K562 (cell line): ENCODE measurements at regions not wholly inside any gene's neighbourhood (a gene's known extent, or its start where the extent isn't known, plus 50 kb on each side); places are given as distances from the start of the nearest gene placed in this dataset.

Experiments used
- ATAC-seq: fragments of 200-7000 bp; cut with Tn5 transposase; 3 replicates; pipeline ENCODE4 v1.9.1; 2020; ENCODE audit warnings: moderate library complexity
- BruUV-seq: library from RNA; stranded (reverse); fragments of 400-500 nt; replicated peaks from 2 replicates; lab custom pipeline; 2021; lab: Mats Ljungman, UMichigan
- CTCF ChIA-PET: fragments of 300-600 bp; formaldehyde crosslinking; extraction: SDS; loops from one replicate; lab custom pipeline; 2021; ENCODE audit warnings: low intra/inter-chr PET ratio; lab: Yijun Ruan, JAX
- POLR2A ChIA-PET: fragments of 300-600, 350-650 bp; sonication (Branson Sonifier 250); formaldehyde crosslinking; extraction: SDS; loops from one replicate; lab custom pipeline; 2021; ENCODE audit warnings: antibody characterized with exemption, inconsistent platforms; lab: Yijun Ruan, JAX
- DNase-seq, 4 experiments: peaks; one replicate each; pipeline versions ENCODE4 v3.0.0 to v3.0.0-alpha.2; 2011 to 2018; ENCODE audit warnings: low spot score in 3 of 4, mixed read lengths in 3 of 4; ENCODE audit errors: extremely low read depth in 1 of 4
- FAIRE-seq: peaks from 2 replicates; lab custom pipeline; 2011; peaks lifted over from hg19 to GRCh38; lab: Jason Lieb, UNC
- H2AFZ ChIP-seq: 2 replicates; pipeline ENCODE4 v1.6.0; 2011; ENCODE audit warnings: low read depth, low read length, control low read depth, inconsistent platforms
- H3K27ac ChIP-seq: fragments of 200-600 bp; 3 replicates; pipeline ENCODE4 v1.8.0; 2011; ENCODE audit warnings: low read depth, mild to moderate bottlenecking, control low read depth, inconsistent platforms, low read length, moderate library complexity, mixed read lengths; ENCODE audit errors: extremely low read depth
- H3K27me3 ChIP-seq, 2 experiments: fragments of 300-600 bp in 1 of 2; 2 replicates in 1 of 2; 3 replicates in 1 of 2; pipeline versions ENCODE4 v1.6.0 to v1.8.0; 2011; ENCODE audit warnings: inconsistent platforms in 2 of 2, low read length in 2 of 2, mild to moderate bottlenecking in 1 of 2, mixed read lengths in 1 of 2, moderate library complexity in 1 of 2; ENCODE audit not compliant: control insufficient read depth in 2 of 2, insufficient read depth in 2 of 2
- H3K36me3 ChIP-seq: fragments of 300-600 bp; 3 replicates; pipeline ENCODE4 v1.8.0; 2011; ENCODE audit warnings: mild to moderate bottlenecking, low read length, inconsistent platforms; ENCODE audit not compliant: control insufficient read depth, insufficient read depth
- H3K4me1 ChIP-seq, 2 experiments: fragments of 200-600 bp in 1 of 2; replicated peaks in 1 of 2; 2 replicates in 1 of 2; 3 replicates in 1 of 2; pipeline versions ENCODE4 v1.5.1 to v1.8.0; 2011; ENCODE audit warnings: inconsistent platforms in 2 of 2, low read length in 2 of 2, mild to moderate bottlenecking in 1 of 2, mixed read lengths in 1 of 2, moderate library complexity in 1 of 2; ENCODE audit not compliant: control insufficient read depth in 2 of 2, insufficient read depth in 2 of 2
- H3K4me2 ChIP-seq: 2 replicates; pipeline ENCODE4 v1.6.1; 2011; ENCODE audit warnings: low read length, control low read depth, inconsistent platforms, mixed read lengths; ENCODE audit not compliant: insufficient read depth
- H3K4me3 ChIP-seq: fragments of 200-600 bp; sonication (generic), shearing (Covaris generic); 2 replicates; pipeline ENCODE4 v1.5.1; 2016; ENCODE audit warnings: control low read depth, inconsistent platforms
- H3K79me2 ChIP-seq: fragments of 200-600 bp; 3 replicates; pipeline ENCODE4 v1.8.0; 2011; ENCODE audit warnings: low read length, inconsistent platforms; ENCODE audit not compliant: control insufficient read depth, insufficient read depth
- H3K9ac ChIP-seq, 2 experiments: 2 replicates each; pipeline versions ENCODE4 v1.6.0 to v1.6.1; 2011; ENCODE audit warnings: low read depth in 2 of 2, low read length in 2 of 2, control low read depth in 1 of 2, inconsistent platforms in 1 of 2, mild to moderate bottlenecking in 1 of 2, mixed read lengths in 1 of 2; ENCODE audit not compliant: insufficient read depth in 1 of 2
- H3K9me1 ChIP-seq: one replicate; pipeline ENCODE4 v1.6.0; 2011; ENCODE audit warnings: inconsistent platforms, mild to moderate bottlenecking, low read length, moderate library complexity; ENCODE audit not compliant: control insufficient read depth, insufficient read depth
- H3K9me3 ChIP-seq: replicated peaks from 2 replicates; pipeline ENCODE4 v1.5.1; 2011; ENCODE audit warnings: low read depth, low read length, inconsistent platforms; ENCODE audit not compliant: control insufficient read depth, insufficient read depth
- H4K20me1 ChIP-seq: replicated peaks from 2 replicates; pipeline ENCODE4 v1.6.1; 2011; ENCODE audit warnings: low read length, inconsistent platforms, mixed read lengths; ENCODE audit not compliant: control insufficient read depth, insufficient read depth
- CBFB ChIP-seq: sonication (generic); formaldehyde crosslinking; IDR thresholded peaks from 2 replicates; pipeline ENCODE4 v1.4.0; 2020; ENCODE audit warnings: mild to moderate bottlenecking, missing genetic modification reagents
- CTCF ChIP-seq, 3 experiments: IDR thresholded peaks in 2 of 3; conservative IDR thresholded peaks in 1 of 3; 2 replicates each; pipeline ENCODE4 v1.5.1; 2011 to 2012; ENCODE audit warnings: low read length in 3 of 3, mild to moderate bottlenecking in 3 of 3, control low read depth in 2 of 3, improper control_type of control experiment in 1 of 3, inconsistent platforms in 1 of 3, low read depth in 1 of 3, mixed read lengths in 1 of 3, moderate library complexity in 1 of 3; ENCODE audit not compliant: insufficient read depth in 2 of 3
- GATA2 ChIP-seq: sonication (generic); formaldehyde crosslinking; IDR thresholded peaks from 2 replicates; pipeline ENCODE4 v1.4.0; 2020; ENCODE audit warnings: mild to moderate bottlenecking, missing genetic modification reagents
- POLR2B ChIP-seq: fragments of 450-650 bp; IDR thresholded peaks from 2 replicates; pipeline ENCODE4 v1.6.1; 2018; ENCODE audit warnings: low read depth; ENCODE audit not compliant: partially characterized antibody
- SP1 ChIP-seq: sonication (generic); formaldehyde crosslinking; IDR thresholded peaks from 2 replicates; pipeline ENCODE4 v1.8.1; 2022; ENCODE audit warnings: mild to moderate bottlenecking, missing genetic modification reagents
- TCF7L2 ChIP-seq: fragments of 150-350 bp; IDR thresholded peaks from 2 replicates; pipeline ENCODE4 v1.6.1; 2016; ENCODE audit warnings: low read depth, mild to moderate bottlenecking, low read length, moderate library complexity
- TEAD4 ChIP-seq, 2 experiments: sonication (generic) in 1 of 2; formaldehyde crosslinking in 1 of 2; IDR thresholded peaks; 2 replicates each; pipeline versions ENCODE4 v1.6.1 to v1.8.0; 2012 to 2022; ENCODE audit warnings: borderline replicate concordance in 1 of 2, inconsistent platforms in 1 of 2, low read length in 1 of 2, mild to moderate bottlenecking in 1 of 2, missing genetic modification reagents in 1 of 2
- THRAP3 ChIP-seq: fragments of 450-650 bp; IDR thresholded peaks from 2 replicates; pipeline ENCODE4 v1.6.1; 2016; ENCODE audit warnings: mild to moderate bottlenecking, inconsistent platforms, borderline replicate concordance
- ZNF217 ChIP-seq: sonication (generic); formaldehyde crosslinking; IDR thresholded peaks from 2 replicates; pipeline ENCODE4 v1.8.0; 2022; ENCODE audit warnings: mild to moderate bottlenecking, missing genetic modification reagents
- ZNF408 ChIP-seq: fragments of 250-450 bp; sonication (Bioruptor Pico); IDR thresholded peaks from 2 replicates; pipeline ENCODE4 v1.4.0; 2020; ENCODE audit warnings: low read depth, mild to moderate bottlenecking, moderate library complexity
- ZZZ3 ChIP-seq: fragments of 450-650 bp; IDR thresholded peaks from 2 replicates; pipeline ENCODE4 v1.6.1; 2016; ENCODE audit warnings: antibody characterized with exemption, mild to moderate bottlenecking, moderate library complexity
- WGBS: fragments of 100-300 bp; shearing (Covaris generic); methylation state at CpG from one replicate; pipeline ENCODE4 v1.1.6; 2016; ENCODE audit warnings: low coverage, mixed read lengths; ENCODE audit not compliant: insufficient coverage; ENCODE audit errors: missing lambda C conversion rate; 5-methylcytosine and 5-hydroxymethylcytosine counted together
- in situ Hi-C: fragments of 300-500 bp; cut with MboI; formaldehyde crosslinking; loops from 4 replicates; pipeline ENCODE4 v1.15.0; 2018; ENCODE audit warnings: inconsistent platforms, mixed read lengths
- intact Hi-C: fragments of 100-400 bp; cut with micrococcal nuclease; formaldehyde crosslinking; loops from 2 replicates; pipeline ENCODE4 v1.14.2; 2022
- TF ChIP-seq, protein P1 (sequence below): fragments of 250-450 bp; sonication (Bioruptor Pico); IDR thresholded peaks from 2 replicates; pipeline ENCODE4 v1.4.0; 2020; ENCODE audit warnings: borderline replicate concordance

DNA sequence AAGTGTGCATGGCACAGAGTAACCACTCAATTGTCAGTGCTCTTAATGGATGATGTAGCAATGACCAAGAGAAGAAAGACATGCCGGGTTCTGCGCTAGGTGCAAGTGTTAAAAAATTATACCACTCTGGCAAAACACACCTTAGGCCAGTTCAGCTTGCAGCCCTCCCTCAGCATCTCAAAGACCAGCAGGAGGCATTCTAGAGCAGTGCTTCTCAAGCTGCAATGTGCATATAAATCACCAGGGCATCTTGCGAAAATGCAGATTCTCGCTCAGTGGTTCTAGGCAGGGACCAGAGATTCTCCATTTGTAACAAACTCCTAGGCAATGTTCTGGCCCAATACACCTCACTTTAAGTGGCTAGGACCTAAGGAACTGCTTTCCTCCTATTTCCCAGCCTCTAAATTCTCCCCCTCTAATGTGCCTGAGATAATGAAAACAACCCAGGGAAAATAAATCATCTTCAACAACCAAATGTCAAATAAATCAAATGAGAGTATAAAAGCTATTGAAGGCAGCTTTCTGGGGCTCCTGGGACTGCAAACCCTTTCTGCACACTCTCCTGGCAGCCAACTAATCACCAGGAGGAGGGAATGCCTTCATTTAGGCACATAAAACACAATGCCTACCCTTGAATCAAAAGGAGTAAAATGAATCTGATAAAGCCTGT is 337.2 kb upstream of the API5 start:
- FAIRE-seq (no peak), ATAC-seq (no peak), DNase-seq (no peak)
- ChIA-PET CTCF (no interaction called here), POLR2A (interaction anchor here (0.7 kb wide), 1 partner anchor 305 kb away, joined by 3 read pairs; no protein-coding TSS in a partner anchor)
- H2AFZ ChIP-seq = no peak overlapping the region
- peak in 1 of 3 experiments; percentile 3; a peak in 1 of 6 replicates for TF ChIP-seq CTCF (IDR thresholded peaks at IDR 0.05 in 2 of 3, conservative IDR thresholded peaks at IDR 0.05 in 1 of 3; ENCODE audit: insufficient read depth in 2 of 3, low read depth in 1 of 3, low read length in 3 of 3)
- no peak for TF ChIP-seq TEAD4 (IDR thresholded peaks at IDR 0.05; ENCODE audit: low read length)
- no peak for TF ChIP-seq TEAD4 (CRISPR knock-in tag; IDR thresholded peaks at IDR 0.05; ENCODE audit: borderline replicate concordance)
- no peaks in the 10 kb centered on the region for H3K9me1 ChIP-seq
- no peaks in the 10 kb centered on the region for H3K79me2 ChIP-seq
- no peak overlapping the region for H3K9ac ChIP-seq
- H4K20me1 ChIP-seq = no peaks in the 10 kb centered on the region
- in situ Hi-C loops (no loop called here), intact Hi-C loops (no loop called here)
- no peaks in the 10 kb centered on the region for H3K36me3 ChIP-seq
- no peaks in the 10 kb centered on the region for H3K27me3 ChIP-seq
- H3K4me1 ChIP-seq = no peaks in the 10 kb centered on the region
- H3K4me2 ChIP-seq = no peak overlapping the region
- no TSS peak for BruUV-seq
- 0% methylated on average over 4 of the region's 4 CpGs for WGBS
- no peaks in the 10 kb centered on the region for H3K9me3 ChIP-seq
- no peak overlapping the region for H3K4me3 ChIP-seq
- H3K27ac ChIP-seq = no peak overlapping the region

GRCh38 chr11:42975180-42975529 is 336.6 kb upstream of the API5 start:
- FAIRE-seq (no peak), ATAC-seq (no peak), DNase-seq (no peak)
- no peak overlapping the region for H3K27ac ChIP-seq
- in situ Hi-C loops (no loop called here), intact Hi-C loops (no loop called here)
- H3K9ac ChIP-seq = no peak overlapping the region
- ChIA-PET POLR2A (no interaction called here), CTCF (no interaction called here)
- no peaks in the 10 kb centered on the region for H3K9me1 ChIP-seq
- 0% methylated on average over 1 of the region's 1 CpG for WGBS
- H4K20me1 ChIP-seq = no peaks in the 10 kb centered on the region
- no peak overlapping the region for H3K4me3 ChIP-seq
- H3K36me3 ChIP-seq = no peaks in the 10 kb centered on the region
- BruUV-seq = no TSS peak
- no peaks in the 10 kb centered on the region for H3K4me1 ChIP-seq
- no peak overlapping the region for H2AFZ ChIP-seq
- no peak overlapping the region for H3K4me2 ChIP-seq
- no peaks in the 10 kb centered on the region for H3K9me3 ChIP-seq
- no peaks in the 10 kb centered on the region for H3K27me3 ChIP-seq
- no peaks in the 10 kb centered on the region for H3K79me2 ChIP-seq
- TF ChIP-seq TCF7L2 (no peak), SP1 (CRISPR knock-in tag) (no peak), POLR2B (no peak), ZNF217 (CRISPR knock-in tag) (no peak), ZNF408 (CRISPR knock-in tag) (no peak), ZZZ3 (no peak), GATA2 (CRISPR knock-in tag) (no peak), CBFB (CRISPR knock-in tag) (no peak), THRAP3 (no peak)
- TF ChIP-seq, protein P1, sequence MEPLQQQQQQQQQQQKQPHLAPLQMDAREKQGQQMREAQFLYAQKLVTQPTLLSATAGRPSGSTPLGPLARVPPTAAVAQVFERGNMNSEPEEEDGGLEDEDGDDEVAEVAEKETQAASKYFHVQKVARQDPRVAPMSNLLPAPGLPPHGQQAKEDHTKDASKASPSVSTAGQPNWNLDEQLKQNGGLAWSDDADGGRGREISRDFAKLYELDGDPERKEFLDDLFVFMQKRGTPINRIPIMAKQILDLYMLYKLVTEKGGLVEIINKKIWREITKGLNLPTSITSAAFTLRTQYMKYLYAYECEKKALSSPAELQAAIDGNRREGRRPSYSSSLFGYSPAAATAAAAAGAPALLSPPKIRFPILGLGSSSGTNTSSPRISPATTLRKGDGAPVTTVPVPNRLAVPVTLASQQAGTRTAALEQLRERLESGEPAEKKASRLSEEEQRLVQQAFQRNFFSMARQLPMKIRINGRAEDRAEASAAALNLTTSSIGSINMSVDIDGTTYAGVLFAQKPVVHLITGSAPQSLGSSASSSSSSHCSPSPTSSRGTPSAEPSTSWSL (CRISPR knock-in tag) = no peak
